ENCODE measurements at regions not wholly inside any gene's neighbourhood (a gene's known extent, or its start where the extent isn't known, plus 50 kb on each side); places are given as distances from the start of the nearest gene placed in this dataset.

- H3K4me3 ChIP-seq (ENCODE audit: low read depth, low read length): no peak overlapping the region
- in situ Hi-C loops (cut with HindIII; ENCODE audit: low sequenced_read_pairs): no loop called here
- TF ChIP-seq CTCF (IDR thresholded peaks at IDR 0.05; ENCODE audit: low read depth, low read length): no peak
Measured at GRCh38 chr11:23953951-23954710, 542.7 kb upstream of the LUZP2 start.

GRCh38 chr11:23954730-23955129 is 542.1 kb upstream of the LUZP2 start:
- H3K4me3 ChIP-seq (ENCODE audit: low read depth, low read length): no peak overlapping the region
- TF ChIP-seq CTCF (IDR thresholded peaks at IDR 0.05; ENCODE audit: low read depth, low read length): no peak
- no peak for DNase-seq (ENCODE audit: low read depth, low spot score)
- in situ Hi-C loops (cut with HindIII; ENCODE audit: low sequenced_read_pairs): no loop called here

More at GRCh38 chr11:23953951-23954710, 542.7 kb upstream of the LUZP2 start:
- DNase-seq (ENCODE audit: low read depth, low spot score): no peak

GRCh38 chr11:23956586-23956985 is 540.3 kb upstream of the LUZP2 start:
- in situ Hi-C loops (cut with HindIII; ENCODE audit: low sequenced_read_pairs): no loop called here
- no peak overlapping the region for H3K4me3 ChIP-seq (ENCODE audit: low read depth, low read length)
- TF ChIP-seq CTCF (IDR thresholded peaks at IDR 0.05; ENCODE audit: low read depth, low read length): no peak
- DNase-seq (ENCODE audit: low read depth, low spot score): peak; percentile 12

- no peak for DNase-seq (ENCODE audit: low read depth, low spot score)
- TF ChIP-seq CTCF (IDR thresholded peaks at IDR 0.05; ENCODE audit: low read depth, low read length): no peak
- H3K4me3 ChIP-seq (ENCODE audit: low read depth, low read length): no peak overlapping the region
- in situ Hi-C loops (cut with HindIII; ENCODE audit: low sequenced_read_pairs): no loop called here
Measured at GRCh38 chr11:23957314-23957713, 539.5 kb upstream of the LUZP2 start.

- TF ChIP-seq CTCF (IDR thresholded peaks at IDR 0.05; ENCODE audit: low read depth, low read length): no peak
- peak; percentile 39 for DNase-seq (ENCODE audit: low read depth, low spot score)
- in situ Hi-C loops (cut with HindIII; ENCODE audit: low sequenced_read_pairs): no loop called here
- no peak overlapping the region for H3K4me3 ChIP-seq (ENCODE audit: low read depth, low read length)
Measured at GRCh38 chr11:23959462-23959861, 537.4 kb upstream of the LUZP2 start.

GRCh38 chr11:23961503-23962338 is 535.1 kb upstream of the LUZP2 start:
- no peak for DNase-seq (ENCODE audit: low read depth, low spot score)
- in situ Hi-C loops (cut with HindIII; ENCODE audit: low sequenced_read_pairs): no loop called here
- TF ChIP-seq CTCF (IDR thresholded peaks at IDR 0.05; ENCODE audit: low read depth, low read length): no peak
- H3K4me3 ChIP-seq (ENCODE audit: low read depth, low read length): no peak overlapping the region
